ENCODE measurements at regions not wholly inside any gene's neighbourhood (a gene's known extent, or its start where the extent isn't known, plus 50 kb on each side); places are given as distances from the start of the nearest gene placed in this dataset.

DNA sequence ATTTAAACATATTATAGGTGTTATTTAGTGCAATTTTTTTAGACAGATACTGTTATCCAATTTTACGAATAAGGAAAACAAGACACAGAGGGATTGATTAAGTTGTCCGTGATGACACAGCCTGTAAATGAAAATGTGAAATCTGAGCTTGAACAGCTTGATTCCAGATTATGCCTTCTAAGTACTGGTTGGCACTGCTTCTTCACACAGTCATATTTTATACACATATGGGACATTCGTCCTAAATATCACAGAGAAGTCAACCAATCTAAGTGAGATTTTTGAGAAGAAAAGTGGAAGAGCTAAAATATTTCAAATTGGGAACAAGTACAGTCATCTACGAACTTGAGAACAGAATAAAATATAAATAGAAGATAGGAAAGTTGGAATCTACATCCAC is 756.3 kb downstream of the BCKDHB start:
- TF ChIP-seq, protein P1, sequence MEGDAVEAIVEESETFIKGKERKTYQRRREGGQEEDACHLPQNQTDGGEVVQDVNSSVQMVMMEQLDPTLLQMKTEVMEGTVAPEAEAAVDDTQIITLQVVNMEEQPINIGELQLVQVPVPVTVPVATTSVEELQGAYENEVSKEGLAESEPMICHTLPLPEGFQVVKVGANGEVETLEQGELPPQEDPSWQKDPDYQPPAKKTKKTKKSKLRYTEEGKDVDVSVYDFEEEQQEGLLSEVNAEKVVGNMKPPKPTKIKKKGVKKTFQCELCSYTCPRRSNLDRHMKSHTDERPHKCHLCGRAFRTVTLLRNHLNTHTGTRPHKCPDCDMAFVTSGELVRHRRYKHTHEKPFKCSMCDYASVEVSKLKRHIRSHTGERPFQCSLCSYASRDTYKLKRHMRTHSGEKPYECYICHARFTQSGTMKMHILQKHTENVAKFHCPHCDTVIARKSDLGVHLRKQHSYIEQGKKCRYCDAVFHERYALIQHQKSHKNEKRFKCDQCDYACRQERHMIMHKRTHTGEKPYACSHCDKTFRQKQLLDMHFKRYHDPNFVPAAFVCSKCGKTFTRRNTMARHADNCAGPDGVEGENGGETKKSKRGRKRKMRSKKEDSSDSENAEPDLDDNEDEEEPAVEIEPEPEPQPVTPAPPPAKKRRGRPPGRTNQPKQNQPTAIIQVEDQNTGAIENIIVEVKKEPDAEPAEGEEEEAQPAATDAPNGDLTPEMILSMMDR (IDR thresholded peaks at IDR 0.05) = no peak
- TF ChIP-seq POLR2AphosphoS5 (IDR thresholded peaks at IDR 0.05; ENCODE audit: insufficient read depth in 1 of 2, low read depth in 1 of 2) (no peak), POLR2A (IDR thresholded peaks at IDR 0.05) (no peak)
